Neural progenitor cell (in vitro differentiated cells): ENCODE measurements at regions not wholly inside any gene's neighbourhood (a gene's known extent, or its start where the extent isn't known, plus 50 kb on each side); places are given as distances from the start of the nearest gene placed in this dataset.

Experiments used
- DNase-seq: peaks from one replicate; pipeline ENCODE4 v3.0.0-alpha.2; 2016; ENCODE audit warnings: low spot score
- H2AFZ ChIP-seq: fragments of 200-600 bp; sonication (generic); replicated peaks from 2 replicates; pipeline ENCODE4 v1.6.1; 2016; ENCODE audit warnings: antibody characterized with exemption
- H3F3A ChIP-seq: fragments of 200-600 bp; sonication (generic); 2 replicates; pipeline ENCODE4 v1.6.1; 2016; ENCODE audit warnings: antibody characterized with exemption, low read depth
- H3K27ac ChIP-seq: fragments of 200-600 bp; sonication (generic); 2 replicates; pipeline ENCODE4 v1.5.1; 2016; ENCODE audit warnings: mild to moderate bottlenecking
- H3K27me3 ChIP-seq: fragments of 200-600 bp; sonication (generic); 2 replicates; pipeline ENCODE4 v1.6.1; 2016; ENCODE audit warnings: mild to moderate bottlenecking, moderate library complexity
- H3K36me3 ChIP-seq: fragments of 200-600 bp; sonication (generic); 2 replicates; pipeline ENCODE4 v1.5.1; 2016
- H3K4me1 ChIP-seq: fragments of 200-600 bp; sonication (generic); 2 replicates; pipeline ENCODE4 v1.6.1; 2016; ENCODE audit warnings: mixed run types
- H3K4me2 ChIP-seq: fragments of 200-600 bp; sonication (generic); 2 replicates; pipeline ENCODE4 v1.6.1; 2016
- H3K4me3 ChIP-seq: fragments of 200-600 bp; sonication (generic); 2 replicates; pipeline ENCODE4 v1.5.1; 2016
- H3K79me2 ChIP-seq: fragments of 200-600 bp; sonication (generic); 2 replicates; pipeline ENCODE4 v1.6.1; 2016; ENCODE audit warnings: low read depth
- H3K9ac ChIP-seq: fragments of 200-600 bp; sonication (generic); 2 replicates; pipeline ENCODE4 v1.6.1; 2016
- H3K9me3 ChIP-seq: fragments of 200-600 bp; sonication (generic); 2 replicates; pipeline ENCODE4 v1.5.1; 2016; ENCODE audit warnings: low read depth
- H4K20me1 ChIP-seq: fragments of 200-600 bp; sonication (generic); 2 replicates; pipeline ENCODE4 v1.6.1; 2016; ENCODE audit warnings: low read depth
- H3K27ac Mint-ChIP-seq: 3 replicates; pipeline ENCODE4 v1.8.0; 2021; ENCODE audit warnings: mixed read lengths
- H3K27me3 Mint-ChIP-seq: 2 replicates; pipeline ENCODE4 v1.8.0; 2022; ENCODE audit warnings: low read depth, mild to moderate bottlenecking, inconsistent platforms, moderate library complexity, mixed read lengths; ENCODE audit not compliant: insufficient read depth
- H3K36me3 Mint-ChIP-seq: 3 replicates; pipeline ENCODE4 v1.8.0; 2021; ENCODE audit warnings: mixed read lengths
- H3K4me1 Mint-ChIP-seq: 3 replicates; pipeline ENCODE4 v1.8.0; 2021; ENCODE audit warnings: mixed read lengths
- H3K4me3 Mint-ChIP-seq: 3 replicates; pipeline ENCODE4 v1.8.0; 2021; ENCODE audit warnings: mild to moderate bottlenecking, moderate library complexity, mixed read lengths
- H3K9me3 Mint-ChIP-seq: 3 replicates; pipeline ENCODE4 v1.8.0; 2020; ENCODE audit warnings: mixed read lengths
- EZH2 ChIP-seq: fragments of 200-600 bp; sonication (generic); IDR thresholded peaks from 2 replicates; pipeline ENCODE4 v1.6.1; 2017; ENCODE audit warnings: antibody characterized with exemption, mild to moderate bottlenecking, moderate library complexity
- EZH2phosphoT487 ChIP-seq: fragments of 200-600 bp; sonication (generic); IDR thresholded peaks from 2 replicates; pipeline ENCODE4 v1.6.1; 2017; ENCODE audit warnings: antibody characterized with exemption
- TF ChIP-seq, protein P1 (sequence below): fragments of 200-600 bp; sonication (generic); IDR thresholded peaks from 2 replicates; pipeline ENCODE4 v1.5.1; 2017; ENCODE audit warnings: antibody characterized with exemption, mild to moderate bottlenecking

DNA sequence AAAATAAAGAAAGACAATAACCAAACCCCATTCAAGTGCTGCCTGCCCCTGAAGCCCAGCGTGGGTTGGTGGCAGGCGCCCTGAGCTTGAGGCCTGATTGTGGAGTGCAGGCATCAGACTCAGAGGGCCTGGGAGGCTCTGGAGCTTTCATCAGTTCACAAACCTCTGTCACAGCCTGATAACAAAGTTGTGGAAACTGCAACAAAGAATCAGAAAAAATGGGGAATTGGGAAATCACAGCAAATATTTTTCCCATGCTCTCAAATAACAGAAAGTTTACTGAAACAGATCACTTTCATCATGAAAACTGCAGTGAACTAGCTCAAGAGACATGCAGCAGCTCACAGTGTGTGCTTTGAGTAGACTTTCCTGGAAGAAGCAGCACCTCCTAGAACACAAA lies 793.6 kb downstream of the UQCRFS1 start:
- H3K9me3 Mint-ChIP-seq, result no peaks in the 10 kb centered on the region
- H3K36me3 Mint-ChIP-seq, result no peaks in the 10 kb centered on the region
- H2AFZ ChIP-seq, result no peak overlapping the region
- H3K36me3 ChIP-seq, result no peaks in the 10 kb centered on the region
- no peaks in the 10 kb centered on the region for H3K9me3 ChIP-seq
- no peaks in the 10 kb centered on the region for H3F3A ChIP-seq
- H4K20me1 ChIP-seq, result no peaks in the 10 kb centered on the region
- H3K4me1 ChIP-seq, result peaks cover 7% of the 10 kb centered on the region
- H3K27ac ChIP-seq, result no peak overlapping the region
- no peaks in the 10 kb centered on the region for H3K79me2 ChIP-seq
- no peak for DNase-seq
- H3K4me3 Mint-ChIP-seq, result no peak overlapping the region
- peaks cover 2% of the 10 kb centered on the region for H3K27me3 Mint-ChIP-seq
- H3K4me3 ChIP-seq, result no peak overlapping the region
- H3K27me3 ChIP-seq, result no peaks in the 10 kb centered on the region
- H3K4me1 Mint-ChIP-seq, result peaks cover 14% of the 10 kb centered on the region
- H3K4me2 ChIP-seq, result no peak overlapping the region
- H3K9ac ChIP-seq, result no peak overlapping the region
- TF ChIP-seq, protein P1, sequence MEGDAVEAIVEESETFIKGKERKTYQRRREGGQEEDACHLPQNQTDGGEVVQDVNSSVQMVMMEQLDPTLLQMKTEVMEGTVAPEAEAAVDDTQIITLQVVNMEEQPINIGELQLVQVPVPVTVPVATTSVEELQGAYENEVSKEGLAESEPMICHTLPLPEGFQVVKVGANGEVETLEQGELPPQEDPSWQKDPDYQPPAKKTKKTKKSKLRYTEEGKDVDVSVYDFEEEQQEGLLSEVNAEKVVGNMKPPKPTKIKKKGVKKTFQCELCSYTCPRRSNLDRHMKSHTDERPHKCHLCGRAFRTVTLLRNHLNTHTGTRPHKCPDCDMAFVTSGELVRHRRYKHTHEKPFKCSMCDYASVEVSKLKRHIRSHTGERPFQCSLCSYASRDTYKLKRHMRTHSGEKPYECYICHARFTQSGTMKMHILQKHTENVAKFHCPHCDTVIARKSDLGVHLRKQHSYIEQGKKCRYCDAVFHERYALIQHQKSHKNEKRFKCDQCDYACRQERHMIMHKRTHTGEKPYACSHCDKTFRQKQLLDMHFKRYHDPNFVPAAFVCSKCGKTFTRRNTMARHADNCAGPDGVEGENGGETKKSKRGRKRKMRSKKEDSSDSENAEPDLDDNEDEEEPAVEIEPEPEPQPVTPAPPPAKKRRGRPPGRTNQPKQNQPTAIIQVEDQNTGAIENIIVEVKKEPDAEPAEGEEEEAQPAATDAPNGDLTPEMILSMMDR, result no peak
- TF ChIP-seq EZH2, result no peak
- no peak for TF ChIP-seq EZH2phosphoT487
- no peak overlapping the region for H3K27ac Mint-ChIP-seq

DNA sequence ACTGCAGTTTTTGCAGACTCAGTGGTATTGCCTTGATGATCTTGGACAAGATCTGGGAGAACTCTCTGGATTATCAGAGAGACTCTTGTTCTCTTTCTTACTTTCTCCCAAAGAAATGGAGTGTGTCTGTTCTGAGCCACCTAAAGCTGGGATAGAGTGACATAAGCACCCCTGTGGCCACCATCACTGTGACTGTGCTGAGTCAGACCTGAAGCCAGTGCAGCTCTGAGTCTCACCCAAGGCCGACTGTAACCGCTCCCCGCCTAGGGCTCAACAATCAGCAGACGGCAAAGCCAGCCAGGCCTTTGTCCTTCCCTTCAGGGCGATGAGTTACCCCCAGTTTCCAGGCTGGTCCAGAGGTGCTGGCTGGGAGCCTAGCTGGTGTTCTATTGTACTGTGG lies 795.6 kb downstream of the UQCRFS1 start:
- TF ChIP-seq EZH2phosphoT487, result no peak
- TF ChIP-seq, protein P1, result no peak
- no peak for TF ChIP-seq EZH2
- no peaks in the 10 kb centered on the region for H3F3A ChIP-seq
- H3K4me1 Mint-ChIP-seq, result peaks cover 3% of the 10 kb centered on the region
- no peak for DNase-seq
- no peak overlapping the region for H2AFZ ChIP-seq
- H3K36me3 ChIP-seq, result no peaks in the 10 kb centered on the region
- no peaks in the 10 kb centered on the region for H3K9me3 Mint-ChIP-seq
- H3K27ac Mint-ChIP-seq, result no peak overlapping the region
- H3K9ac ChIP-seq, result no peak overlapping the region
- H3K9me3 ChIP-seq, result no peaks in the 10 kb centered on the region
- no peak overlapping the region for H3K4me3 Mint-ChIP-seq
- no peak overlapping the region for H3K4me2 ChIP-seq
- no peaks in the 10 kb centered on the region for H3K79me2 ChIP-seq
- H4K20me1 ChIP-seq, result no peaks in the 10 kb centered on the region
- H3K4me3 ChIP-seq, result no peak overlapping the region
- peaks cover 2% of the 10 kb centered on the region for H3K27me3 Mint-ChIP-seq
- no peak overlapping the region for H3K27ac ChIP-seq
- H3K4me1 ChIP-seq, result no peaks in the 10 kb centered on the region
- H3K36me3 Mint-ChIP-seq, result no peaks in the 10 kb centered on the region
- H3K27me3 ChIP-seq, result no peaks in the 10 kb centered on the region

- H3K9me3 ChIP-seq, result no peaks in the 10 kb centered on the region
- H3K36me3 ChIP-seq, result no peaks in the 10 kb centered on the region
- Mint-ChIP-seq H3K4me1 (no peaks in the 10 kb centered on the region), H3K27me3 (peaks cover under 1% of the 10 kb centered on the region), H3K9me3 (no peaks in the 10 kb centered on the region), H3K27ac (no peak overlapping the region), H3K36me3 (no peaks in the 10 kb centered on the region), H3K4me3 (no peak overlapping the region)
- TF ChIP-seq EZH2phosphoT487 (no peak), EZH2 (no peak)
- TF ChIP-seq, protein P1, result no peak
- no peak overlapping the region for H3K27ac ChIP-seq
- no peak overlapping the region for H3K4me2 ChIP-seq
- no peaks in the 10 kb centered on the region for H3K27me3 ChIP-seq
- no peaks in the 10 kb centered on the region for H3K79me2 ChIP-seq
- no peak overlapping the region for H3K9ac ChIP-seq
- no peak overlapping the region for H2AFZ ChIP-seq
- no peak overlapping the region for H3K4me3 ChIP-seq
- H4K20me1 ChIP-seq, result no peaks in the 10 kb centered on the region
- no peaks in the 10 kb centered on the region for H3F3A ChIP-seq
- no peak for DNase-seq
- no peaks in the 10 kb centered on the region for H3K4me1 ChIP-seq
Measured at GRCh38 chr19:28416245-28416644, 796.7 kb downstream of the UQCRFS1 start.

DNA sequence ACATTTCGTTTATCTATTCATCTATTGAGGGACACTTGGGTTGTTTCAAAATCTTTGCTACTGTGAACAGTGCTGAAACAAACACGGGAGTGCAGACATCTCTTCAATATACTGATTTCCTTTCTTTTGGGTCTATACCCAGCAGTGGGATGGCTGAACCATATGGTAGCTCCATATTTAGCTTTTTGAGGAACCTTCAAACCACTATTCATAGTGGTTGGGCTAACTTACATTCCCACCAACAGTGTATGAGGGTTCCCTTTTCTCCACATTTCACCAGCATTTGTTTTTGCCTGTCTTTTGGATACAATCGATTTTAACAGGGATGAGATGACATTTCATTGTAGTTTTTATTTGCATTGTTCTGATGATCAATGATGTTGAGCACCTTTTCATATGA lies 798.2 kb downstream of the UQCRFS1 start:
- Mint-ChIP-seq H3K36me3 (no peaks in the 10 kb centered on the region), H3K4me1 (no peaks in the 10 kb centered on the region), H3K4me3 (no peak overlapping the region), H3K27me3 (no peaks in the 10 kb centered on the region), H3K27ac (no peak overlapping the region), H3K9me3 (no peaks in the 10 kb centered on the region)
- no peaks in the 10 kb centered on the region for H3K27me3 ChIP-seq
- no peaks in the 10 kb centered on the region for H3K36me3 ChIP-seq
- no peak overlapping the region for H3K4me3 ChIP-seq
- no peaks in the 10 kb centered on the region for H3K4me1 ChIP-seq
- no peak overlapping the region for H3K9ac ChIP-seq
- H3K79me2 ChIP-seq, result no peaks in the 10 kb centered on the region
- DNase-seq, result no peak
- H3K9me3 ChIP-seq, result no peaks in the 10 kb centered on the region
- H2AFZ ChIP-seq, result no peak overlapping the region
- no peak overlapping the region for H3K4me2 ChIP-seq
- no peak overlapping the region for H3K27ac ChIP-seq
- H3F3A ChIP-seq, result no peaks in the 10 kb centered on the region
- TF ChIP-seq EZH2phosphoT487, result no peak
- H4K20me1 ChIP-seq, result no peaks in the 10 kb centered on the region
